ENCODE measurements at regions not wholly inside any gene's neighbourhood (a gene's known extent, or its start where the extent isn't known, plus 50 kb on each side); places are given as distances from the start of the nearest gene placed in this dataset.

DNA sequence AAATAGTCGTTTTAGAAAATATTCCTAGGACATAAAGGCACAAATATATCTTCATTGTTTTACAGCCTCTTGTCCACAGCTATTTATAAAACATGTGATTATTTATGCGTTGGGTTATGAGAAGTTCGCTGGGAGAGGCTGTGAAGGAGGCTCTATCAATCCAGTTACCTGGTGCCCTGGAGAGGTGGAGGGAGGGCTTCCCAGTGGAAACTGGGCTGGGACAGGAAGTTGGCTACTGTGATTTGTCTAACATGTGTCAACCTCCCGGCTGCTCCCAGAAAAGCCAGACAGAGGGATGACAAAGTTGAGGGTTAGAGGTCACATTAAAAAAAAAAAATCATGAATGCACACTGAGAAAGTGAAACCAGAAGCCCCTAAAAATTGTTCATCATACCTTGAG is 346.5 kb downstream of the ZNF536 start:
- no peak for DNase-seq (ENCODE audit: extremely low read depth, low read depth, low spot score)

- no peak for DNase-seq (ENCODE audit: extremely low read depth, low read depth, low spot score)
These were observed 345.8 kb downstream of the ZNF536 start for GRCh38 chr19:30718014-30718413.

GRCh38 chr19:30717381-30717780 is 345.2 kb downstream of the ZNF536 start:
- no peak for DNase-seq (ENCODE audit: extremely low read depth, low read depth, low spot score)

GRCh38 chr19:30712431-30713337 is 340.5 kb downstream of the ZNF536 start:
- DNase-seq (ENCODE audit: extremely low read depth, low read depth, low spot score), result no peak

- DNase-seq (ENCODE audit: extremely low read depth, low read depth, low spot score), result no peak
These were observed 339.6 kb downstream of the ZNF536 start for GRCh38 chr19:30711826-30712225.

DNA sequence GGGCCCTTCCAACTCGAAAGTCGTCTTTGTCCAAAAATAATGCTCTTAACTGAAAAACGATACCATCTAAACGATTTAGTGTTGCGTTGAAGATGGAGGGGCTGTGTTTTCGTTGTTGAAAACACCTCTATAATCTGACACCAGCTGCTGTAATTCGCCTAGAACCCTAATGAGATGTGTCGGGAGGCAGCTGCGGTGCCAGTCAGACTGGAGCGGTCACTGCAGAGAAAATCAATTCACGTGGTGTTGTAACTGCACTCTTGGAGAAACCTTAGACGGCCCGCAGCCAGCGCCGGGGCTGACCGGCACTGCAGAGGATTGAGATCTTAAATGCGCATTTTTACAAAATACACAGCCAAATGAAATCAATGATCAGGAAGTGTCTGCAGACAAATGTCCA is 339.1 kb downstream of the ZNF536 start:
- DNase-seq (ENCODE audit: extremely low read depth, low read depth, low spot score), result no peak

DNA sequence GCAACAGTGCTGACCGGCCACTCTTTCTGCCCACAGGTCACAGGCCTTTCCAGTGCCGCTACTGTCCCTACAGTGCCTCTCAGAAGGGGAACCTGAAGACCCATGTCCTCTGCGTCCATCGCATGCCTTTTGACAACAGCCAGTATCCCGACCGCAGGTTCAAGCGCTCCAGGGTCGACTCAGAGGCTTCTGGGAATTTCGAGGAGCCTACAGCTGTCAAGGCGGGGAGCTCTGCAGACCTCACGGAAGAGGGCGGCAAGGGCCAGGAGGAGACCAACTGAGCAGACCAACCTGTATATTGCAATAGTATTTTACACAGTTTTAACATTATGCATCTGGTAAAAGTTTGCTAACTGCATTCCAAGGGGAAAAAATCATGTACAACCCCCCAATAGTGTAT is 338.5 kb downstream of the ZNF536 start:
- no peak for DNase-seq (ENCODE audit: extremely low read depth, low read depth, low spot score)

DNA sequence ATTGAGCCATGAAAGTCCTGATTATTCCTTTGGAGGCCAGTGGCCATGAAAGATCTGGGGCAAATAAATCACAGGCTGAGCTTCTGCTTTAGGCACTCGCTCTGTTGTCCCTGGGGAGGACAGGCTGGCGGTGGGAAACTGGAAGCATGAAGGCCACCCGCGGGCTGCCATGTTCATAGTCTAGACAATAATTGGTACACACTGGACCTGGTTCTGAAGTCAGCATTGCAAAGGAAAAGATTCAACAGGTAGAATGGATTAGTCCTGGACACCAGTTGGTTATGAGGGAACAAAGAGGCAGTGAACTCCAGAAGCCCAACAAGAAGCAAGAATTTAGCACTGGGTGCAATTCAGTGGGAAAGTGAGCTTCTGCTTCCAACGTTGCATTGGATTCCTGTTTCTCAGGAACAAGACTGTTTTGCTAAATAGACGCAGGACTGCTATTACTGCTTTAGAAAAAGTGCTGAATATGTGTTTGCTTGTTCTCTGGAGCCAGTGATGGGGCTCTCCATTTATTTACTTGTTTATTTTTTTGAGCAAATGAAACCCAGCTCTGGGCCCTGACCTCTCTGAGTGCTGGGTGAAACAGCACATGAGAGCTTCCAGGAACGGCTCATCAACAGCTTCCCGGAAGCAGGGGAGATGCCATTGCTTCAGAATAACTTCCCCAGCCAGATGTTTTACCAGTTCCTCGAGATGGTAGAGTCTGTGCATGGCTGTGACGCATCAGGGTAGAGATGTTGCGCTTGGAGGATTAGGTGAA is 336.4 kb downstream of the ZNF536 start:
- DNase-seq (ENCODE audit: extremely low read depth, low read depth, low spot score), result no peak

- no peak for DNase-seq (ENCODE audit: extremely low read depth, low read depth, low spot score)
These were observed 332.7 kb downstream of the ZNF536 start for GRCh38 chr19:30704771-30705330.

GRCh38 chr19:30703645-30704044 is 331.5 kb downstream of the ZNF536 start:
- DNase-seq (ENCODE audit: extremely low read depth, low read depth, low spot score), result no peak

- no peak for DNase-seq (ENCODE audit: extremely low read depth, low read depth, low spot score)
These were observed 329.0 kb downstream of the ZNF536 start for GRCh38 chr19:30701178-30701577.

DNA sequence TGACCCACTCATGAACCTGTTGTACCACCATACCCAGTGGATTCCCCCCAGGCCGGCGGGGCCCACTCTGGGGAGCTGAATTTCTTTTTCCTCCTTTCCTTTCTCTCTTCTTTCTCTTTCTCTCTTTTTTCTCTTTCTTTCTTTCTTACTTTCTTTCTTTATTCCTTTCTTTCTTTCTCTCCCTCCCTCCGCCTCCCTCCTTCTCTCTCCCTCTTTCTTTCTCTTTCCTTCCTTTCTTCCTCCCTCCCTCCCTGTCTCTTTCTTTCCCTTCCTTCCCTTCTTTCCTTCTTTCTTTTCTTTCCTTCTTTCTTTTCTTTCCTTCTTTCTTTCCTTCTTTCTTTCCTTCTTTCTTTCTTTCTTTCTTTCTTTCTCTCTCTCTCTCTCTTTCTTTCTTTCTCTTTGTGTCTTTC is 327.7 kb downstream of the ZNF536 start:
- DNase-seq (ENCODE audit: extremely low read depth, low read depth, low spot score), result no peak

GRCh38 chr19:30696514-30696913 is 324.3 kb downstream of the ZNF536 start:
- DNase-seq (ENCODE audit: extremely low read depth, low read depth, low spot score), result no peak

- DNase-seq (ENCODE audit: extremely low read depth, low read depth, low spot score), result no peak
These were observed 323.1 kb downstream of the ZNF536 start for GRCh38 chr19:30695171-30695875.

DNA sequence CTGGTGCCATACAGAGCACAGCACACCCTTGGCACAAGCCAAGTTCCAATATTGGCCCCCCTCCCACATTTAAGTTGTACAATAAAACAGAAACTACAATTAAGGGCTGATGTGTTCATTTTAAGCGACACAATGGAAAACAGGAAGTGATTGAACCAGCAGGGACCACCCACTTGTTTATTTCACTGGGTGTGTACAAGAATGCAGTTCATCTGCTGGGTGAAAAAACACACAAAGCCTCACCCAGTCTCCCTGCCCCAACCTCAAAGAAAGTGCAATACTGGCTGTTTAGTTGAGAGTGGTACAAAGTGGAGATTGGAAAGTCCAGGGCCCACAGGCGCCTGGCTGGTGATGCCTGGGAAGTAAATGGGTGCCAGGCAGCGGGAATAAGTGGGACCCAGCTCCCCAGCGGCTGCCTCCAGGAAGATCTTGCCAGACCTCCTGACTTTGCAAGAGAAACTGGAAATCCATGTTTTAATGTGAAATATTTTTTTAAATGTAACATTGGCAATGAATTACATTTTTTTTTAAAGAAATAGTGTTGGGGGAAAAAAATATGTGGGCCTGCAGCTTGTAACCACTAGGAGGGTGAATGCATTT is 322.1 kb downstream of the ZNF536 start:
- DNase-seq (ENCODE audit: extremely low read depth, low read depth, low spot score), result no peak

DNA sequence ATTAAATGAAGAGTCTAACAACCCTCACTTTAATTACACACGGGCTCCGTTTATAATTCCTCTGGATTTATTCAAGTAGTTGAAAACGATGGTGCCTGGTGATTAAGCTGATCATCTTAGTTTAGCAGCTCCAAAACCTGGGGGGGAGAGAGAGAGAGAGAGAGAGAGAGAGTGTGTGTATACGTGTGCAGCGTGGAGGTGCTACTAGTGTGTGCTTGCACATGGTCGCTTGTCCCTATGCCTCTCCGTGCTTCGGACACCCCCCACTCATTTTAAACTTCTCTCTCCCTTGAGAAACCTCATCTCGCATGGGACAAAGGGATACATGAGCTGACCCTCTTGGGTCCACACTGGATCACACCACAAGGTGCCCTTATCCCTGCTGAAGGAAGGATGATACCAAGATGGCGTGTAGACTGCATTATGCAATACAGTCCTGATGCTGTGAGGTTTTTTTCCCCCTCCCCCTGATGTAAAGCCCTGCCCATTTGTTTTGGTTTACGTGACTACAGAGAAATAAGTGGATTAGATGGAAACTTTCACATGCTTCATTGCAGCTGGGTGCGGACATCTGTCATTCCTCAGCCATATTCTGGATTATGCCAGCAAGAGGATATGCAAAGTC is 320.8 kb downstream of the ZNF536 start:
- no peak for DNase-seq (ENCODE audit: extremely low read depth, low read depth, low spot score)

GRCh38 chr19:30692181-30692811 is 320.1 kb downstream of the ZNF536 start:
- DNase-seq (ENCODE audit: extremely low read depth, low read depth, low spot score), result no peak

- no peak for DNase-seq (ENCODE audit: extremely low read depth, low read depth, low spot score)
These were observed 319.6 kb downstream of the ZNF536 start for GRCh38 chr19:30691819-30692166.

GRCh38 chr19:30690935-30691818 is 319.0 kb downstream of the ZNF536 start:
- DNase-seq (ENCODE audit: extremely low read depth, low read depth, low spot score), result no peak
